OCI-LY7 (cell line): ENCODE measurements at regions not wholly inside any gene's neighbourhood (a gene's known extent, or its start where the extent isn't known, plus 50 kb on each side); places are given as distances from the start of the nearest gene placed in this dataset.

Source experiments
- BruUV-seq: library from RNA; stranded (reverse); fragments of 400-500 nt; replicated peaks from 2 replicates; lab custom pipeline; 2021; lab: Mats Ljungman, UMichigan
- CTCF ChIA-PET: fragments of 300-600 bp; sonication (Branson Sonifier 250); formaldehyde crosslinking; loops from one replicate; lab custom pipeline; 2022; ENCODE audit warnings: antibody characterized with exemption; ENCODE audit not compliant: unreplicated experiment; lab: Charles Lee
- POLR2A ChIA-PET: fragments of 300-600 bp; sonication (Branson Sonifier 250); formaldehyde crosslinking; loops from one replicate; lab custom pipeline; 2022; ENCODE audit warnings: antibody characterized with exemption; lab: Charles Lee
- DNase-seq: peaks from one replicate; pipeline ENCODE4 v3.0.0-alpha.2; 2015; ENCODE audit warnings: low spot score
- H2AFZ ChIP-seq: fragments of 200-600 bp; sonication (generic), shearing (Covaris generic); 2 replicates; pipeline ENCODE4 v1.6.1; 2014; ENCODE audit warnings: mild to moderate bottlenecking, antibody characterized with exemption, low read length, moderate library complexity
- H3K27ac ChIP-seq: fragments of 200-600 bp; sonication (generic); 2 replicates; pipeline ENCODE4 v1.5.1; 2014; ENCODE audit warnings: mixed run types, low read depth, mild to moderate bottlenecking, moderate library complexity, low read length, inconsistent platforms; ENCODE audit not compliant: poor library complexity, severe bottlenecking
- H3K36me3 ChIP-seq: fragments of 200-600 bp; sonication (generic); 2 replicates; pipeline ENCODE4 v1.6.1; 2014; ENCODE audit warnings: mild to moderate bottlenecking, antibody characterized with exemption, low read length, moderate library complexity, mixed read lengths; ENCODE audit not compliant: insufficient read depth
- H3K4me1 ChIP-seq: fragments of 200-600 bp; sonication (generic); 2 replicates; pipeline ENCODE4 v1.5.1; 2014; ENCODE audit warnings: mild to moderate bottlenecking, low read length; ENCODE audit not compliant: insufficient read depth, poor library complexity, severe bottlenecking
- H3K4me2 ChIP-seq: fragments of 200-600 bp; sonication (generic); 2 replicates; pipeline ENCODE4 v1.6.1; 2014; ENCODE audit warnings: mild to moderate bottlenecking, low read length
- H3K4me3 ChIP-seq: fragments of 200-600 bp; sonication (generic); 2 replicates; pipeline ENCODE4 v1.5.1; 2014; ENCODE audit warnings: mild to moderate bottlenecking, low read depth, low read length; ENCODE audit not compliant: poor library complexity, severe bottlenecking
- H3K79me2 ChIP-seq: fragments of 200-600 bp; sonication (generic); 2 replicates; pipeline ENCODE4 v1.6.1; 2016; ENCODE audit warnings: low read depth, mild to moderate bottlenecking, low read length, moderate library complexity, mixed read lengths; ENCODE audit not compliant: insufficient read depth
- H3K9me2 ChIP-seq: fragments of 200-600 bp; sonication (generic); 2 replicates; pipeline ENCODE4 v1.6.1; 2016; ENCODE audit warnings: mild to moderate bottlenecking, low read length, mixed read lengths; ENCODE audit not compliant: insufficient read depth
- H3K9me3 ChIP-seq: fragments of 200-600 bp; sonication (generic); 2 replicates; pipeline ENCODE4 v1.6.1; 2014; ENCODE audit warnings: mild to moderate bottlenecking, mixed run types, low read length, mixed read lengths
- H4K20me1 ChIP-seq: fragments of 200-600 bp; sonication (generic); 2 replicates; pipeline ENCODE4 v1.6.1; 2014; ENCODE audit warnings: mild to moderate bottlenecking, antibody characterized with exemption, low read length, moderate library complexity, mixed read lengths; ENCODE audit not compliant: insufficient read depth
- EZH2phosphoT487 ChIP-seq: fragments of 200-600 bp; sonication (generic); IDR thresholded peaks from 2 replicates; pipeline ENCODE4 v1.6.1; 2018; ENCODE audit warnings: low read depth, borderline replicate concordance, mild to moderate bottlenecking, mixed run types, antibody characterized with exemption, low read length, moderate library complexity, mixed read lengths
- intact Hi-C: fragments of 100-400 bp; cut with micrococcal nuclease; formaldehyde crosslinking; loops from one replicate; pipeline ENCODE4 v1.10.0; 2022; ENCODE audit not compliant: unreplicated experiment
- TF ChIP-seq, protein P1 (sequence below): fragments of 200-600 bp; sonication (generic); conservative IDR thresholded peaks from 2 replicates; pipeline ENCODE4 v1.5.1; 2014; ENCODE audit warnings: mild to moderate bottlenecking, antibody characterized with exemption, low read length, moderate library complexity, mixed read lengths

DNA sequence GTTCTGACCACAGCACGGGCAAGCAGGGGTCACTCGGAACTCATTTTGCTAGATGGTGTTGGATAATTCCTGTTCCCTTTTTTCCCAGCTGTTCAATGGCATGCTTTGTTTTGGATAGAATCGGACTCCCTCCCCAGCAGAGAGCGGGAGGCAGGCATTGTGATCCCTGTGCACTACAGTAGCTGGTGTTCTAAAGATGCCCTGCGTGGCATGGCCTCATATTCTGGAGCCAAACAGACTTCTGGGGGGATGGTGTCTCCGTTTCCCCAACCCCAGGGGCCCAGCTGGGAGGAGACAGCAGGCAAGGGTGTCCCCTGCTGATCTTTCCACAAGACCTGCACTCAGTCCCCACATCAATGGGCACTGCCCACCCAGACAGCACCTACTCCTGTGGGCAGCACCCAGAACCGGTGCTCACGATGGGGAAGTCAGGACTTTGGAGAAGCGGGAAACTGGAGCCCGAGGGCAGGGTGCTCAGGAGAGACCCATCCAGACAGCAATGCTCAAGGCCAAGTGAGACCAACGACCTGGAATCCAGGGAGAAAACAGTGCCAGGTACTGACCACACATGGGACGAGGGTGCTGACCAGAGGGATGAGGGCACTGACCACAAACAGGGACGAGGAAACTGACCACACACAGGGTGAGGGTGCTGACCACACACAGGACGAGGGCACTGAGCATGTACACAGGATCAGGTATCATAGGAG, 934.9 kb downstream of the BRD1 start:
- CTCF ChIA-PET, result no interaction called here
- no peaks in the 10 kb centered on the region for H3K9me3 ChIP-seq
- H3K4me2 ChIP-seq, result no peak overlapping the region
- no peaks in the 10 kb centered on the region for H4K20me1 ChIP-seq
- H3K9me2 ChIP-seq, result no peaks in the 10 kb centered on the region
- no peaks in the 10 kb centered on the region for H3K79me2 ChIP-seq
- H2AFZ ChIP-seq, result no peak overlapping the region
- H3K36me3 ChIP-seq, result no peaks in the 10 kb centered on the region
- intact Hi-C loops, result no loop called here
- TF ChIP-seq, protein P1, sequence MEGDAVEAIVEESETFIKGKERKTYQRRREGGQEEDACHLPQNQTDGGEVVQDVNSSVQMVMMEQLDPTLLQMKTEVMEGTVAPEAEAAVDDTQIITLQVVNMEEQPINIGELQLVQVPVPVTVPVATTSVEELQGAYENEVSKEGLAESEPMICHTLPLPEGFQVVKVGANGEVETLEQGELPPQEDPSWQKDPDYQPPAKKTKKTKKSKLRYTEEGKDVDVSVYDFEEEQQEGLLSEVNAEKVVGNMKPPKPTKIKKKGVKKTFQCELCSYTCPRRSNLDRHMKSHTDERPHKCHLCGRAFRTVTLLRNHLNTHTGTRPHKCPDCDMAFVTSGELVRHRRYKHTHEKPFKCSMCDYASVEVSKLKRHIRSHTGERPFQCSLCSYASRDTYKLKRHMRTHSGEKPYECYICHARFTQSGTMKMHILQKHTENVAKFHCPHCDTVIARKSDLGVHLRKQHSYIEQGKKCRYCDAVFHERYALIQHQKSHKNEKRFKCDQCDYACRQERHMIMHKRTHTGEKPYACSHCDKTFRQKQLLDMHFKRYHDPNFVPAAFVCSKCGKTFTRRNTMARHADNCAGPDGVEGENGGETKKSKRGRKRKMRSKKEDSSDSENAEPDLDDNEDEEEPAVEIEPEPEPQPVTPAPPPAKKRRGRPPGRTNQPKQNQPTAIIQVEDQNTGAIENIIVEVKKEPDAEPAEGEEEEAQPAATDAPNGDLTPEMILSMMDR, result no peak
- TF ChIP-seq EZH2phosphoT487, result no peak
- H3K4me3 ChIP-seq, result no peak overlapping the region
- no peaks in the 10 kb centered on the region for H3K4me1 ChIP-seq
- POLR2A ChIA-PET, result no interaction called here
- no TSS peak for BruUV-seq
- no peak for DNase-seq
- no peak overlapping the region for H3K27ac ChIP-seq

DNA sequence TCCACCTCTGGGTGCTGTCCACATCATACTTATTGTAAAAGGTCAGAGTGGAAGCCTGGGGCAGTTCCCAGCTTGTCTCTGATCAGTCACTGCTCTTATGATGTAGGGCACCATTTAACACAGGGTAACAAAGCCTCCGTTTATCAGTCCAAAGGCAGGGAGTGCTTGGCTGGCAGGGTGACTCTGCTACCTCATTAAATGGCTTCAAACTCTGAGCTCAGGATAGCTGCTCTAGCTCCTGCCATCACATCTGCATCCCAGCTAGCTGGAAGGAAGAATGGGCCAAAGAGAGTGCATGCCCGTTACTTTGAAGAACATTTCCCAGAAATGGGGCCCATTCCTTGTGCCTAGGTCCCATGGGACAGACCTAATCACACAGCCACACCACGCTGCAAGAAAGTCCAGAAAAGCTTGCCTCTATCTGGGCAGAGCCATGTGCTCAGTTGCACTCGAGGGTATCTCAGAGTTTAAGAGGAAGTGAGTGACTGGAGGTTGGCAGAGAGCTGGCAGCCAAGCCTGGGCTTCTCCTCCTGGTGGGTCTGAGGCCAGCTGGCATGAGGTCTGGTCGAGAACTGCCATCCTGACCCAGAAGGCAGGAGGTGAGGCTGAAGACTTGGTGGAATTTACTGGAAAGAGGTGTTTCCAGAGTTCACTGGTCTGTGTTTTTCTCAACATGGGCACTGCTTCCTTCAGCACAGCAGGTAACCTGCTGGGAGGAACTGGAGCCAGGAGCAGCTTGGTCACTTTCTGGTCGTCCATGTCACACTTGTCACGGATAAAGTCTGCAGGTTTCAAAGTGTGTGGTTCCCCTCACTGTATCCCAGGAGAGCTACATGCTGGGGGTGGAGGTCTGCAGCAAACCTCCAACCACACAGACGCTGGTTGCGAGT, 935.7 kb downstream of the BRD1 start:
- intact Hi-C loops, result no loop called here
- no peak for TF ChIP-seq EZH2phosphoT487
- TF ChIP-seq, protein P1, result no peak
- H3K4me3 ChIP-seq, result no peak overlapping the region
- no peaks in the 10 kb centered on the region for H4K20me1 ChIP-seq
- no peaks in the 10 kb centered on the region for H3K4me1 ChIP-seq
- no peak for DNase-seq
- H3K27ac ChIP-seq, result no peak overlapping the region
- ChIA-PET POLR2A (no interaction called here), CTCF (no interaction called here)
- H3K9me3 ChIP-seq, result no peaks in the 10 kb centered on the region
- no peaks in the 10 kb centered on the region for H3K36me3 ChIP-seq
- no peaks in the 10 kb centered on the region for H3K79me2 ChIP-seq
- no TSS peak for BruUV-seq
- H2AFZ ChIP-seq, result no peak overlapping the region
- no peaks in the 10 kb centered on the region for H3K9me2 ChIP-seq
- no peak overlapping the region for H3K4me2 ChIP-seq
